Thyroid gland (tissue), 4 donors: ENCODE measurements at regions not wholly inside any gene's neighbourhood (a gene's known extent, or its start where the extent isn't known, plus 50 kb on each side); places are given as distances from the start of the nearest gene placed in this dataset.

Experiments
- POLR2A ChIP-seq, 2 donors: fragments of 450-650 bp; IDR thresholded peaks; one replicate each; pipeline ENCODE4 v1.6.1; 2017; ENCODE audit warnings: antibody characterized with exemption in 2 of 2, mild to moderate bottlenecking in 2 of 2, moderate library complexity in 1 of 2
- TF ChIP-seq, protein P1 (sequence below), 6 experiments: fragments of 200-600 bp in 3 of 6; fragments of 450-650 bp in 3 of 6; sonication (generic) in 3 of 6; IDR thresholded peaks; one replicate each; pipeline ENCODE4 v1.5.1; 2016 to 2019; ENCODE audit warnings: antibody characterized with exemption in 6 of 6, mild to moderate bottlenecking in 2 of 6, inconsistent platforms in 1 of 6, moderate library complexity in 1 of 6

- no peak for TF ChIP-seq POLR2A (IDR thresholded peaks at IDR 0.05)
- TF ChIP-seq, protein P1, sequence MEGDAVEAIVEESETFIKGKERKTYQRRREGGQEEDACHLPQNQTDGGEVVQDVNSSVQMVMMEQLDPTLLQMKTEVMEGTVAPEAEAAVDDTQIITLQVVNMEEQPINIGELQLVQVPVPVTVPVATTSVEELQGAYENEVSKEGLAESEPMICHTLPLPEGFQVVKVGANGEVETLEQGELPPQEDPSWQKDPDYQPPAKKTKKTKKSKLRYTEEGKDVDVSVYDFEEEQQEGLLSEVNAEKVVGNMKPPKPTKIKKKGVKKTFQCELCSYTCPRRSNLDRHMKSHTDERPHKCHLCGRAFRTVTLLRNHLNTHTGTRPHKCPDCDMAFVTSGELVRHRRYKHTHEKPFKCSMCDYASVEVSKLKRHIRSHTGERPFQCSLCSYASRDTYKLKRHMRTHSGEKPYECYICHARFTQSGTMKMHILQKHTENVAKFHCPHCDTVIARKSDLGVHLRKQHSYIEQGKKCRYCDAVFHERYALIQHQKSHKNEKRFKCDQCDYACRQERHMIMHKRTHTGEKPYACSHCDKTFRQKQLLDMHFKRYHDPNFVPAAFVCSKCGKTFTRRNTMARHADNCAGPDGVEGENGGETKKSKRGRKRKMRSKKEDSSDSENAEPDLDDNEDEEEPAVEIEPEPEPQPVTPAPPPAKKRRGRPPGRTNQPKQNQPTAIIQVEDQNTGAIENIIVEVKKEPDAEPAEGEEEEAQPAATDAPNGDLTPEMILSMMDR (IDR thresholded peaks at IDR 0.05), result no peak
These were observed 1248.3 kb downstream of the SLC16A7 start for GRCh38 chr12:60844101-60844500.
